CD8-positive, alpha-beta memory T cell (primary cell): ENCODE measurements at regions not wholly inside any gene's neighbourhood (a gene's known extent, or its start where the extent isn't known, plus 50 kb on each side); places are given as distances from the start of the nearest gene placed in this dataset.

ENCODE experiments used
- CTCF ChIA-PET: fragments of 350-600 bp; sonication (Branson Sonifier 250); formaldehyde crosslinking; loops from one replicate; lab custom pipeline; 2021; ENCODE audit warnings: antibody characterized with exemption; lab: Charles Lee
- POLR2A ChIA-PET: fragments of 350-600 bp; sonication (Branson Sonifier 250); formaldehyde crosslinking; loops from one replicate; lab custom pipeline; 2021; ENCODE audit warnings: antibody characterized with exemption; lab: Charles Lee
- DNase-seq, 5 donors: peaks; one replicate each; pipeline versions ENCODE4 v3.0.0 to v3.0.0-alpha.2; 2020 to 2022; ENCODE audit warnings: mixed read lengths in 1 of 5
- H3K27ac ChIP-seq: one replicate; pipeline ENCODE4 v1.7.0; 2013; ENCODE audit warnings: low read depth, mild to moderate bottlenecking, low read length, moderate library complexity
- H3K27me3 ChIP-seq: 2 replicates; pipeline ENCODE4 v1.7.0; 2013; ENCODE audit warnings: low read length, mild to moderate bottlenecking; ENCODE audit not compliant: insufficient read depth, poor library complexity, severe bottlenecking
- H3K36me3 ChIP-seq: 2 replicates; pipeline ENCODE4 v1.7.0; 2013; ENCODE audit warnings: mild to moderate bottlenecking, low read length, moderate library complexity; ENCODE audit not compliant: insufficient read depth
- H3K4me1 ChIP-seq: 2 replicates; pipeline ENCODE4 v1.7.0; 2013; ENCODE audit warnings: mild to moderate bottlenecking, low read length, moderate library complexity; ENCODE audit not compliant: insufficient read depth
- H3K4me3 ChIP-seq: 2 replicates; pipeline ENCODE4 v1.7.0; 2013; ENCODE audit warnings: mild to moderate bottlenecking, low read length
- H3K9me3 ChIP-seq: 2 replicates; pipeline ENCODE4 v1.7.0; 2013; ENCODE audit warnings: mild to moderate bottlenecking, low read length
- H3K27ac Mint-ChIP-seq, 8 donors: one replicate each; pipeline ENCODE4 v1.8.0; 2020 to 2021; ENCODE audit warnings: mixed read lengths in 8 of 8, mild to moderate bottlenecking in 6 of 8, inconsistent platforms in 3 of 8, moderate library complexity in 3 of 8
- H3K27me3 Mint-ChIP-seq, 2 donors: one replicate each; pipeline ENCODE4 v1.8.0; 2020 to 2021; ENCODE audit warnings: mixed read lengths in 2 of 2, mild to moderate bottlenecking in 1 of 2, moderate library complexity in 1 of 2
- H3K36me3 Mint-ChIP-seq, 3 donors: one replicate each; pipeline ENCODE4 v1.8.0; 2020 to 2021; ENCODE audit warnings: mixed read lengths in 3 of 3, inconsistent platforms in 1 of 3, mild to moderate bottlenecking in 1 of 3
- H3K4me1 Mint-ChIP-seq, 3 donors: one replicate each; pipeline ENCODE4 v1.8.0; 2020 to 2021; ENCODE audit warnings: mixed read lengths in 3 of 3, inconsistent platforms in 1 of 3, mild to moderate bottlenecking in 1 of 3
- H3K4me3 Mint-ChIP-seq, 7 donors: one replicate each; pipeline ENCODE4 v1.8.0; 2020 to 2021; ENCODE audit warnings: mixed read lengths in 7 of 7, mild to moderate bottlenecking in 6 of 7, moderate library complexity in 4 of 7, inconsistent platforms in 2 of 7
- H3K9me3 Mint-ChIP-seq, 5 donors: one replicate each; pipeline ENCODE4 v1.8.0; 2020 to 2022; ENCODE audit warnings: mixed read lengths in 5 of 5, mild to moderate bottlenecking in 3 of 5, moderate library complexity in 2 of 5, inconsistent platforms in 1 of 5

DNA sequence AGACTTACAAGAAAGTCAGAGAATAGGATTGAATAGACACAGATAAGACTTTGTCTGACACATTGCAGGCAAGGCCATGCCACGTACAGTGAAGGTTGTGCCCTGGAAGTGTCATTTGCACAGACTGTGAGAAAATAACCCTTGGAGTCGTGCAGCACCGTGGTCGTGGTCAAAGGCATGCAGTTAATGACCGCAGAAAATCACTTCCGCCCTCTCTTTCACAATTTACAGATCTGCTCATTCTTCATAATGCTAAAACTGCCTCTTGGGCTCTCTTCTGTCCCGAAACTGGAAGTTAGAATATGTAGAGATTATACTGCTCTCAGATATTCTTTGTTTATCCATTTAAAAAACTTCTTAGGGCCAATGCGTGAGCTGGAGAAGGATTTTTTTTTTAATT is 73.2 kb upstream of the CTXND1 start:
- H3K27ac Mint-ChIP-seq: no peak overlapping the region
- no peak overlapping the region for H3K4me3 ChIP-seq
- ChIA-PET CTCF (no interaction called here), POLR2A (no interaction called here)
- H3K4me1 Mint-ChIP-seq: no peaks in the 10 kb centered on the region
- H3K36me3 Mint-ChIP-seq: no peaks in the 10 kb centered on the region
- H3K9me3 ChIP-seq: no peaks in the 10 kb centered on the region
- no peaks in the 10 kb centered on the region for H3K4me1 ChIP-seq
- peaks cover 18 to 21% of the 10 kb centered on the region in 2 donors for H3K27me3 Mint-ChIP-seq
- peaks cover 0 to 6% (median 2%) of the 10 kb centered on the region in 5 donors for H3K9me3 Mint-ChIP-seq
- H3K27ac ChIP-seq: no peak overlapping the region
- H3K27me3 ChIP-seq: no peaks in the 10 kb centered on the region
- no peaks in the 10 kb centered on the region for H3K36me3 ChIP-seq
- no peak overlapping the region for H3K4me3 Mint-ChIP-seq
- no peak for DNase-seq

DNA sequence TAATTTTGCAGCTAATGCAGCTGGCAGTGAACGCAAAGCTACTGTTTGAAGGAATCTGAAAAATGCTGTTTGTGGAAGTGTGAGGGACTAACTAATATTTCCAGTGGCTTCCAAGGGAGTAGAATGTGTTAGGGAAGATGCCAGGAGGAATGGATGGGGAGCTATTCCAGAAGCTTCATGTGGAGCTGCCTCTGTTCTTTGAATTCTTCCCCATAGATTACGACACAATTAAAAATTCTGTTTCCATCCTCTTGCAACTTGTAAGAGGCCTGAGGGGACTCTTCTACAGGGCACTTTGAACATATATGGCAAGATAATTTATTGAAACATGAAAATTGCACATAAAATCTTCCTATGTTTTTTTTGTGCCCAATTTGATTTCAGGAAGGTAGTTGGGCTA is 74.3 kb upstream of the CTXND1 start:
- CTCF ChIA-PET: no interaction called here

GRCh38 chr15:80328496-80328895 is 75.7 kb upstream of the ARNT2 start:
- Mint-ChIP-seq H3K4me1 (no peaks in the 10 kb centered on the region), H3K4me3 (no peak overlapping the region), H3K27me3 (peaks cover 14% of the 10 kb centered on the region in 2 donors), H3K36me3 (no peaks in the 10 kb centered on the region), H3K9me3 (peaks cover 0 to 6% (median 2%) of the 10 kb centered on the region in 5 donors), H3K27ac (no peak overlapping the region)
- no peak overlapping the region for H3K27ac ChIP-seq
- DNase-seq: no peak
- no peaks in the 10 kb centered on the region for H3K27me3 ChIP-seq
- H3K4me3 ChIP-seq: no peak overlapping the region
- ChIA-PET CTCF (no interaction called here), POLR2A (no interaction called here)
- H3K36me3 ChIP-seq: no peaks in the 10 kb centered on the region
- no peaks in the 10 kb centered on the region for H3K4me1 ChIP-seq
- no peaks in the 10 kb centered on the region for H3K9me3 ChIP-seq

More for the DNA sequence above, 74.3 kb upstream of the CTXND1 start:
- POLR2A ChIA-PET: no interaction called here
- H3K4me1 ChIP-seq: no peaks in the 10 kb centered on the region
- no peaks in the 10 kb centered on the region for H3K27me3 ChIP-seq
- H3K27me3 Mint-ChIP-seq: peaks cover 15 to 18% of the 10 kb centered on the region in 2 donors
- H3K36me3 Mint-ChIP-seq: no peaks in the 10 kb centered on the region
- H3K9me3 ChIP-seq: no peaks in the 10 kb centered on the region
- H3K4me1 Mint-ChIP-seq: no peaks in the 10 kb centered on the region
- no peak overlapping the region for H3K4me3 ChIP-seq
- no peaks in the 10 kb centered on the region for H3K36me3 ChIP-seq
- H3K9me3 Mint-ChIP-seq: peaks cover 0 to 6% (median 2%) of the 10 kb centered on the region in 5 donors
- H3K27ac Mint-ChIP-seq: no peak overlapping the region
- DNase-seq: no peak
- H3K4me3 Mint-ChIP-seq: no peak overlapping the region
- no peak overlapping the region for H3K27ac ChIP-seq

GRCh38 chr15:80331886-80332406 is 72.2 kb upstream of the ARNT2 start:
- no peaks in the 10 kb centered on the region for H3K27me3 ChIP-seq
- H3K9me3 ChIP-seq: no peaks in the 10 kb centered on the region
- POLR2A ChIA-PET: no interaction called here
- CTCF ChIA-PET: no interaction called here
- Mint-ChIP-seq H3K9me3 (peaks cover 0 to 4% (median 0%) of the 10 kb centered on the region in 5 donors), H3K4me3 (no peak overlapping the region), H3K27me3 (peaks cover 13 to 18% of the 10 kb centered on the region in 2 donors), H3K36me3 (no peaks in the 10 kb centered on the region), H3K27ac (no peak overlapping the region), H3K4me1 (no peaks in the 10 kb centered on the region)
- H3K4me3 ChIP-seq: no peak overlapping the region
- no peaks in the 10 kb centered on the region for H3K36me3 ChIP-seq
- H3K4me1 ChIP-seq: no peaks in the 10 kb centered on the region
- no peak for DNase-seq
- no peak overlapping the region for H3K27ac ChIP-seq

- POLR2A ChIA-PET: no interaction called here
- no peaks in the 10 kb centered on the region for H3K36me3 Mint-ChIP-seq
- H3K27ac Mint-ChIP-seq: no peak overlapping the region
- Histone ChIP-seq H3K27ac (no peak overlapping the region), H3K4me1 (no peaks in the 10 kb centered on the region), H3K27me3 (no peaks in the 10 kb centered on the region), H3K9me3 (no peaks in the 10 kb centered on the region), H3K4me3 (no peak overlapping the region), H3K36me3 (no peaks in the 10 kb centered on the region)
- peaks cover 0 to 3% (median 0%) of the 10 kb centered on the region in 5 donors for H3K9me3 Mint-ChIP-seq
- H3K27me3 Mint-ChIP-seq: peaks cover 13 to 17% of the 10 kb centered on the region in 2 donors
- DNase-seq: no peak
- no peak overlapping the region for H3K4me3 Mint-ChIP-seq
- no peaks in the 10 kb centered on the region for H3K4me1 Mint-ChIP-seq
- CTCF ChIA-PET: no interaction called here
These were observed 70.9 kb upstream of the ARNT2 start for GRCh38 chr15:80333261-80333660.

- Mint-ChIP-seq H3K9me3 (peaks cover 0 to 2% (median 0%) of the 10 kb centered on the region in 5 donors), H3K27me3 (peaks cover 10 to 17% of the 10 kb centered on the region in 2 donors), H3K27ac (no peak overlapping the region), H3K36me3 (no peaks in the 10 kb centered on the region), H3K4me1 (no peaks in the 10 kb centered on the region), H3K4me3 (no peak overlapping the region)
- Histone ChIP-seq H3K9me3 (no peaks in the 10 kb centered on the region), H3K36me3 (no peaks in the 10 kb centered on the region), H3K4me3 (no peak overlapping the region), H3K27ac (no peak overlapping the region), H3K4me1 (no peaks in the 10 kb centered on the region), H3K27me3 (no peaks in the 10 kb centered on the region)
- CTCF ChIA-PET: no interaction called here
- POLR2A ChIA-PET: no interaction called here
- DNase-seq: no peak
These were observed 69.7 kb upstream of the ARNT2 start for GRCh38 chr15:80334521-80334920.

DNA sequence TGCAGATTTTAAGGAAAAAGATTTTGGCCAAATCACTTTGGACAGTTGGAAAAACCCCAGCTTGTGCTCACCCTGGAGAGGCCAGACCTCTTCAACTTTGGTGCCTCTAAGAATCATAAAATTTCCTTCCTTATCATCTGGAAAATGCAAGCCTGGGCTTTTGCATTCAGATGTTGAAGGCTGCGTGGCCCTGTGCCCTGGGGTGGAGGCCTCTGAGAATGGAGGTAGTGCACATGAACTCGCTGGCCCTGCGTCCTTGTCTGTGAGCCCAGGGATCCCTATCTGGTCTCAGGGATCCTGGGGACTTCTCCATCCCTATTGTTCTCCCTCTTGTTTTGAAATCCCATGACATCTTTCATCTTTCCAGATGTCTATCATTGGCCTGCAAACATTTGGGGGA is 64.6 kb upstream of the ARNT2 start:
- Histone ChIP-seq H3K4me3 (no peak overlapping the region), H3K27ac (no peak overlapping the region), H3K9me3 (no peaks in the 10 kb centered on the region), H3K27me3 (peaks cover 3% of the 10 kb centered on the region), H3K4me1 (no peaks in the 10 kb centered on the region), H3K36me3 (no peaks in the 10 kb centered on the region)
- Mint-ChIP-seq H3K27ac (no peak overlapping the region), H3K27me3 (peaks cover 23 to 37% of the 10 kb centered on the region in 2 donors), H3K4me1 (no peaks in the 10 kb centered on the region), H3K4me3 (no peak overlapping the region), H3K9me3 (no peaks in the 10 kb centered on the region), H3K36me3 (no peaks in the 10 kb centered on the region)
- no peak for DNase-seq
- ChIA-PET POLR2A (no interaction called here), CTCF (no interaction called here)

DNA sequence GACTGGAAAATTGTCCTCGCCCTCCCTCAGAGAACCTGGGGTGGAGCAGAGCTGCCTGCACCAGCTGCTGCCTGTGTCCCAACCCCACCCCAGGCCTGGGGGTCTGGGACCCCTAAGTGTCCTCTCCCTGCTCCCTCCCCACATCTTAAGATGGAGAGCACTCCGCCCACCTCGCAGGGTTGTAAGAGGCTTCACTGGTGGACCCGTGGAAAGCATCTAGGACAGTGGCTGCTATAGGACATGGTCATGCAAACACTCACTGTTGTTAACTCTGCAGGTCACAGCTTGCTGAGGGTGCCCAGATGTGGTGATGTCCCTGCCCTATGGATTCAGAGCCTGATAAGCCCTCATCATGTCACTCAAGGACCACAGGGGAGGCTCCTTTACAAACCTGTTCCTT is 62.0 kb upstream of the ARNT2 start:
- H3K4me1 Mint-ChIP-seq: no peaks in the 10 kb centered on the region
- no peaks in the 10 kb centered on the region for H3K36me3 Mint-ChIP-seq
- H3K27me3 Mint-ChIP-seq: peaks cover 18 to 29% of the 10 kb centered on the region in 2 donors
- H3K27ac Mint-ChIP-seq: no peak overlapping the region
- peaks cover 3% of the 10 kb centered on the region for H3K27me3 ChIP-seq
- no peak for DNase-seq
- no peaks in the 10 kb centered on the region for H3K4me1 ChIP-seq
- ChIA-PET POLR2A (no interaction called here), CTCF (no interaction called here)
- H3K27ac ChIP-seq: no peak overlapping the region
- H3K9me3 Mint-ChIP-seq: no peaks in the 10 kb centered on the region
- no peaks in the 10 kb centered on the region for H3K9me3 ChIP-seq
- H3K36me3 ChIP-seq: no peaks in the 10 kb centered on the region
- no peak overlapping the region for H3K4me3 ChIP-seq
- H3K4me3 Mint-ChIP-seq: no peak overlapping the region
